ENCODE measurements at regions not wholly inside any gene's neighbourhood (a gene's known extent, or its start where the extent isn't known, plus 50 kb on each side); places are given as distances from the start of the nearest gene placed in this dataset.

- Mint-ChIP-seq H3K27ac (no peak overlapping the region), H3K4me1 (ENCODE audit: low read depth) (no peaks in the 10 kb centered on the region), H3K27me3 (ENCODE audit: insufficient read depth) (no peaks in the 10 kb centered on the region)
These were observed 94.9 kb upstream of the TBX20 start for GRCh38 chr7:35348611-35349400.

GRCh38 chr7:35342786-35343185 is 88.9 kb upstream of the TBX20 start:
- Mint-ChIP-seq H3K27ac (no peak overlapping the region), H3K4me3 (no peak overlapping the region), H3K9me3 (peaks cover 37% of the 10 kb centered on the region), H3K36me3 (ENCODE audit: low read depth) (no peaks in the 10 kb centered on the region), H3K4me1 (ENCODE audit: low read depth) (no peaks in the 10 kb centered on the region), H3K27me3 (ENCODE audit: insufficient read depth) (no peaks in the 10 kb centered on the region; the same call in 1 of the 2 replicates)
- DNase-seq = no peak
- TF ChIP-seq CTCF (IDR thresholded peaks at IDR 0.05) = no peak

More at GRCh38 chr7:35348611-35349400, 94.9 kb upstream of the TBX20 start:
- DNase-seq = no peak
- no peak for TF ChIP-seq CTCF (IDR thresholded peaks at IDR 0.05)
- Mint-ChIP-seq H3K9me3 (peaks cover 16% of the 10 kb centered on the region), H3K4me3 (no peak overlapping the region), H3K36me3 (ENCODE audit: low read depth) (no peaks in the 10 kb centered on the region)

GRCh38 chr7:35339811-35340210 is 85.9 kb upstream of the TBX20 start:
- no peak for DNase-seq
- no peak for TF ChIP-seq CTCF (IDR thresholded peaks at IDR 0.05)
- H3K4me1 Mint-ChIP-seq (ENCODE audit: low read depth) = no peaks in the 10 kb centered on the region
- H3K9me3 Mint-ChIP-seq = peaks cover 43% of the 10 kb centered on the region
- H3K4me3 Mint-ChIP-seq = no peak overlapping the region
- H3K36me3 Mint-ChIP-seq (ENCODE audit: low read depth) = no peaks in the 10 kb centered on the region
- no peak overlapping the region for H3K27ac Mint-ChIP-seq
- H3K27me3 Mint-ChIP-seq (ENCODE audit: insufficient read depth) = no peaks in the 10 kb centered on the region; the same call in 1 of the 2 replicates

GRCh38 chr7:35336444-35336843 is 82.5 kb upstream of the TBX20 start:
- H3K36me3 Mint-ChIP-seq (ENCODE audit: low read depth) = no peaks in the 10 kb centered on the region
- no peak for DNase-seq
- H3K4me3 Mint-ChIP-seq = no peak overlapping the region
- TF ChIP-seq CTCF (IDR thresholded peaks at IDR 0.05) = no peak
- no peak overlapping the region for H3K27ac Mint-ChIP-seq
- H3K4me1 Mint-ChIP-seq (ENCODE audit: low read depth) = no peaks in the 10 kb centered on the region
- H3K27me3 Mint-ChIP-seq (ENCODE audit: insufficient read depth) = no peaks in the 10 kb centered on the region
- H3K9me3 Mint-ChIP-seq = peaks cover 37% of the 10 kb centered on the region

GRCh38 chr7:35334506-35334905 is 80.6 kb upstream of the TBX20 start:
- no peak overlapping the region for H3K27ac Mint-ChIP-seq
- no peak for TF ChIP-seq CTCF (IDR thresholded peaks at IDR 0.05)
- H3K9me3 Mint-ChIP-seq = peaks cover 30% of the 10 kb centered on the region
- H3K4me1 Mint-ChIP-seq (ENCODE audit: low read depth) = no peaks in the 10 kb centered on the region
- H3K36me3 Mint-ChIP-seq (ENCODE audit: low read depth) = no peaks in the 10 kb centered on the region
- H3K27me3 Mint-ChIP-seq (ENCODE audit: insufficient read depth) = no peaks in the 10 kb centered on the region
- H3K4me3 Mint-ChIP-seq = no peak overlapping the region
- DNase-seq = no peak

Data from HFFc6 (cell line).